ENCODE measurements at regions not wholly inside any gene's neighbourhood (a gene's known extent, or its start where the extent isn't known, plus 50 kb on each side); places are given as distances from the start of the nearest gene placed in this dataset.

DNA sequence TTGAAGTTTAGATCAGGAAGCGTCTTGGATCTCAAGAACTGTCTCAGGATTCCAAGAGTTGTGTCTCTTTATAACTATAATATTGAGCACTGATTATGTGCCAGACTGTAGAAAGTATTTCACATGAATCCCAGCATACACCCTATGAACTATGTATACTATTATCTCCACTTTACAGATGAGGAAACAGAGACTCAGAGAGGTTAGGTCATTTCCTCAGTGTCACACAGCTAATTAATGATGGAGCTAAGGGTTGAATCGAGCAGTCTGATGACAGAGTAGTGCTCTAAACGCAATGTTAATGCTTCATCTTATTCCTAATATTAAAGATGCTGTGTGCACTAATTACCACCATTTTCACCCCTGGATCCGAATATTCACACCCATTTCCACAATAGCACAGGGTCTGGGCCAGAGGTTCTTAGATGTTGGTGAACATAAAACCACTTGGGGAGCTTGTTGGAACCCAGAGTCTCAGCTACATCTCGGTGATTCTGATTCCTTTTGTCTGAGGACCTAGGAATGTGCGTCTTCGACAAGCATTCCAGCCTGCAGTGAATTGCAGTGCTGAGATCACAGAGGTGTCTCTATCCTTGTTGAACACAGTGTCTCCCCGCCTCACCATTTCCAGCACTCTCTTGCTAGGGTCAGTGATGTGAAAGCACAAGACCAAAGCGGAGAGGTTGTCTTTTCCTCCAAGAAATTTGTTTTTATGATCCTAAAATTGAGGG is 213.8 kb downstream of the SP3 start:
- H3K27me3 ChIP-seq (ENCODE audit: control insufficient read depth in 1 of 2, insufficient read depth in 2 of 2, low read length in 2 of 2): peaks cover 0 to 19% of the 10 kb centered on the region in 2 experiments; a peak in 2 of 5 replicates
- H3K9me3 ChIP-seq (ENCODE audit: low read length): no peaks in the 10 kb centered on the region
- no peak overlapping the region for H3K4me2 ChIP-seq (ENCODE audit: low read depth, low read length)
- no peaks in the 10 kb centered on the region for H3K36me3 ChIP-seq (replicated peaks in 1 of 2; ENCODE audit: control insufficient read depth in 1 of 2, insufficient read depth in 2 of 2, low read length in 2 of 2)
- no peak for FAIRE-seq
- POLR2A ChIA-PET: no interaction called here
- no peaks in the 10 kb centered on the region for H4K20me1 ChIP-seq (ENCODE audit: insufficient read depth, low read length)
- CTCF ChIA-PET (ENCODE audit: low intra/inter-chr PET ratio, low total read pairs): no interaction called here
- ATAC-seq: no peak
- H2AFZ ChIP-seq (ENCODE audit: low read length): no peak overlapping the region
- peaks cover 8% of the 10 kb centered on the region; the same call in 1 of the 2 replicates for H3K4me1 ChIP-seq (ENCODE audit: insufficient read depth, low read length)
- no peaks in the 10 kb centered on the region for H3K79me2 ChIP-seq (ENCODE audit: insufficient read depth, low read length)
- no peak overlapping the region for H3K27ac ChIP-seq (ENCODE audit: extremely low read length, insufficient read depth, low read length)
- intact Hi-C loops (cut with micrococcal nuclease; ENCODE audit: unreplicated experiment) (no loop called here), in situ Hi-C loops (cut with HindIII; ENCODE audit: extremely low pct_ligation_motif_present, low pct_unique_long_range_greater_than_20kb) (no loop called here)
- H3K4me3 ChIP-seq (replicated peaks in 1 of 3; ENCODE audit: insufficient read depth in 1 of 3, low read depth in 2 of 3, low read length in 3 of 3): no peak overlapping the region
- no peak for DNase-seq (ENCODE audit: low spot score)
- H3K9ac ChIP-seq (ENCODE audit: insufficient read depth, low read depth, low read length): no peak overlapping the region
- TF ChIP-seq ZIK1 (CRISPR knock-in tag; IDR thresholded peaks at IDR 0.05; ENCODE audit: borderline replicate concordance, low read depth): no peak
- no peak for TF ChIP-seq ZFP37 (CRISPR knock-in tag; IDR thresholded peaks at IDR 0.05; ENCODE audit: borderline replicate concordance)
- no peak for TF ChIP-seq FOXM1 (CRISPR knock-in tag; IDR thresholded peaks at IDR 0.05)
- TF ChIP-seq RBM22 (optimal IDR thresholded peaks at IDR 0.05; ENCODE audit: low read length): no peak
- TF ChIP-seq ZNF788 (CRISPR knock-in tag; IDR thresholded peaks at IDR 0.05; ENCODE audit: borderline replicate concordance): no peak
- no TSS peak for BruUV-seq (replicated peaks)
- 26% methylated on average over 9 of the region's 9 CpGs for WGBS (ENCODE audit: low lambda C conversion rate)

- H3K27ac ChIP-seq (ENCODE audit: extremely low read length, insufficient read depth, low read length): no peak overlapping the region
- POLR2A ChIA-PET: no interaction called here
- H3K36me3 ChIP-seq (replicated peaks in 1 of 2; ENCODE audit: control insufficient read depth in 1 of 2, insufficient read depth in 2 of 2, low read length in 2 of 2): no peaks in the 10 kb centered on the region
- FAIRE-seq (no peak), DNase-seq (ENCODE audit: low spot score) (no peak), ATAC-seq (peak; percentile 43; the same call in 1 of the 3 replicates)
- intact Hi-C loops (cut with micrococcal nuclease; ENCODE audit: unreplicated experiment): no loop called here
- no peak overlapping the region for H3K4me2 ChIP-seq (ENCODE audit: low read depth, low read length)
- in situ Hi-C loops (cut with HindIII; ENCODE audit: extremely low pct_ligation_motif_present, low pct_unique_long_range_greater_than_20kb): no loop called here
- H3K9me3 ChIP-seq (ENCODE audit: low read length): no peaks in the 10 kb centered on the region
- no peaks in the 10 kb centered on the region for H3K79me2 ChIP-seq (ENCODE audit: insufficient read depth, low read length)
- peaks cover 8% of the 10 kb centered on the region; the same call in 1 of the 2 replicates for H3K4me1 ChIP-seq (ENCODE audit: insufficient read depth, low read length)
- CTCF ChIA-PET (ENCODE audit: low intra/inter-chr PET ratio, low total read pairs): no interaction called here
- H3K27me3 ChIP-seq (ENCODE audit: control insufficient read depth in 1 of 2, insufficient read depth in 2 of 2, low read length in 2 of 2): peaks cover 0 to 11% of the 10 kb centered on the region in 2 experiments; a peak in 2 of 5 replicates
- 6% methylated on average over 1 of the region's 1 CpG for WGBS (ENCODE audit: low lambda C conversion rate)
- H3K4me3 ChIP-seq (replicated peaks in 1 of 3; ENCODE audit: insufficient read depth in 1 of 3, low read depth in 2 of 3, low read length in 3 of 3): no peak overlapping the region
- no peaks in the 10 kb centered on the region for H4K20me1 ChIP-seq (ENCODE audit: insufficient read depth, low read length)
- peak; percentile 24 for TF ChIP-seq STAG1 (CRISPR knock-in tag; IDR thresholded peaks at IDR 0.05)
- TF ChIP-seq CBX2 (IDR thresholded peaks at IDR 0.05; ENCODE audit: low read depth, low read length): no peak
- no peak for TF ChIP-seq CBX2 (CRISPR knock-in tag; IDR thresholded peaks at IDR 0.05; ENCODE audit: low read depth)
- BruUV-seq (replicated peaks): no TSS peak
- no peak overlapping the region for H2AFZ ChIP-seq (ENCODE audit: low read length)
- no peak overlapping the region for H3K9ac ChIP-seq (ENCODE audit: insufficient read depth, low read depth, low read length)
Measured at GRCh38 chr2:173752152-173752551, 213.0 kb downstream of the SP3 start.

Measured in HepG2 (cell line).